Stimulated activated CD8-positive, alpha-beta memory T cell treated with anti-CD3 and anti-CD28 coated beads, Interleukin-12 subunit alpha, Interleukin-12 subunit beta, amount 100 ng/mL, for 1 hour (primary cell): ENCODE measurements at regions not wholly inside any gene's neighbourhood (a gene's known extent, or its start where the extent isn't known, plus 50 kb on each side); places are given as distances from the start of the nearest gene placed in this dataset.

Experiments used
- DNase-seq: peaks from one replicate; pipeline ENCODE4 v3.0.0-alpha.2; 2020; ENCODE audit warnings: low read depth

DNA sequence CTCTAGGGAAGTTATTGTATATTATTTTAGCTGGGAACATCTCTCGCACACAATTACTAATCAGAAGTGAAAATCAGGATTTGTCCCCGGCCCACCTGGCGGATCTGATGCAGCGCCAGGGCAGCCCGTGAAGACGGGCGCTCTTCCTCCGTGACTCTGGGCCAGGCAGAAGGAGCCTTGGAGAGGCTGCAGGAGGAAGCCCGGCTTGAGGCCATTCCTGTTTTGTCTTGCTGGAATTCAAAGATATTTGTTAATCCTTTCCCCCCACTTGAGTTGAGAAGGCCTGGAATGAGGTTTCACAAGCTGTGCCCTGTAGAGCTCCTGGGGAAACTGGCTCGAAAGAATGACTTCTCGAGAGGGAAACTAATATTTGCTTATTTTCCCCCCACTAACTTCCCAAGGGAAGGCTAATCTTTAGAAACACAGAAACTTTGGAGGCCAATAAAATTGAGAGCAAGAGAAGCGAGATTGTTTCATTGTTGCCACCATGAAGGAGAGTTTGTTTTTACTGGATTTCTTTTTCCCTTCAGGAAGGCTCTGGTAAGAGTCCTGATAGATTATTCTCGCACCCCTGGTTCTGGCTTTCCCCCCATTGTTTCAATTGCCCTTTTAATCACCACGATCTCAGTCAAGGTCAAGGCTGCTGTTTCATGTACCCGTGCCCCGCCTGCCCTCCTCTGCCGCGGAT lies 92.8 kb upstream of the SEPTIN5 start:
- no peak for DNase-seq

DNA sequence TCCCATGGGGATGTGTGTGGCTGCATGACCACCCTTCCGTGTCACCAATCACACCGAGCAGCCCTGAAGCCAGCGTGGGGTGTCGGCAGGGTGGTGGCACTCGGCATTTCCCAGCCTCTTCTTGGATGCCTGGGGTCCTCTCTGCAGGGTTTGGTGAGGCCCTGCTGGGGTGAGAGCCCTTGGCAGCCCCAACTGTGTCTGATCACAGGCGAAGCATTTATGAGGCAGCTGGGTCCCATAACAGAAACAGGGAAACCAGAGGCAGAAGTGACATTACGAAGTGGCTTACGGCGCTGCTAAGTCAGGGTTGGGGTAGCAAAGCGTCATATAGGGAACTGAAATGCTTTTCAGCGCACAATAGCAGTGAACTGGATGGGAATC lies 92.3 kb upstream of the SEPTIN5 start:
- DNase-seq = no peak

GRCh38 chr22:19625331-19626041 lies 88.8 kb upstream of the SEPTIN5 start:
- DNase-seq = no peak

DNA sequence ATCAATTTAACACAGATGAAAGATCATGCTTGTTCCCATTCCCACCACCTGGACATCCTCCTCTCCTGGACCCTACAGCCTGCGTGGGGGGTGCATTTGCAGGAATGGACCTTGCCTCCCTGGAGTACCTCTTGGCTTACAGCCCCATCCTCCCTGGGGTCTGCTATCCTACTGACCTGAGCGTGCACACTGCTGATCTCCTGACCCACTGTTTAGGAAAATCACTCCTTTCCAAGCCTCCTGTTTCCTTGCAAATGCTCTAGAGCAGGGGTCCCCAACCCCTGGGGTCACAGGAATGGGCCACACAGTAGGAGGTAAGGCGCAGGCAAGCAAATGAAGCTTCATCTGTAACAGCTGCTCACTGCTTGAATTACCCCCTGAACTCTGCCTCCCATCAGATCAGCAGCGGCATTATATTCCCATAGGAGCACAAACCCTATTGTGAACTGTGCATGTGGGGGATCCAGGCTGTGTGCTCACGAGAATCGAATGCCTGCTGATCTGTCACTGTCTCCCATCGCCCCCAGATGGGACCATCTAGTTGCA lies 88.2 kb upstream of the SEPTIN5 start:
- DNase-seq = no peak

GRCh38 chr22:19626666-19627065 lies 87.6 kb upstream of the SEPTIN5 start:
- no peak for DNase-seq

DNA sequence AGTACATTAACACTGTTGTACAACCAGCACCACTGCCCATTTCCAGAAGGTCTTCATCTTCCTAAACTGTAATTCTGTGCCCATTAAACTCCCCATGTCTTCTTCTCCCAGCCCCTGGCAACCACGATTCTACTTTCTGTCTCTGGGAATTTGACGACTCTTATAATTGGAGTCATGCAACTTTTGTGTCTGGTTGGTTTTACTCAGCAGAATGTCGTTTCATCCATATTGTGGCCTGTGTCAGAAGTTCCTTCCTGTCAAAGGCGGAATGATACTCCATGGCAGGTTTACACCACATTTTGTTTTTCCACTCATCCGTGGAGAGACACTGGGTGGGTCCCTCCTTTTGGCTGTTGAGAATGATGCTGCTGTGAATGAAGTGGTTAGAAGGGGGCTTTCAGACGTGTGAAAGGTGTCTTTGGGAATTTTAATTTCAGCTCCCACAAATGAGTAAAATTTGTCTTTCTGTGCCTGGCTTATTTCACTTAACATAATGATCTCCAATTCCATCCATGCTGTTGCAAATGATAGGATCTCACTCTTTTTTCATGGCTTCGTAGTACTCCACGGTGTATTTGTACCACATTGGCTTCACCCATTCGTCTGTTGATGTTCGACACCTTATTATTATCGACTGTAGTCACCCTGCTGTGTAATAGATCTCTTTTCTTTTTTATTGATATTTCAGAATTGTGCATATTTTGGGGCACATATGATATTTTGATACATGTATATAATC lies 86.1 kb upstream of the SEPTIN5 start:
- no peak for DNase-seq

DNA sequence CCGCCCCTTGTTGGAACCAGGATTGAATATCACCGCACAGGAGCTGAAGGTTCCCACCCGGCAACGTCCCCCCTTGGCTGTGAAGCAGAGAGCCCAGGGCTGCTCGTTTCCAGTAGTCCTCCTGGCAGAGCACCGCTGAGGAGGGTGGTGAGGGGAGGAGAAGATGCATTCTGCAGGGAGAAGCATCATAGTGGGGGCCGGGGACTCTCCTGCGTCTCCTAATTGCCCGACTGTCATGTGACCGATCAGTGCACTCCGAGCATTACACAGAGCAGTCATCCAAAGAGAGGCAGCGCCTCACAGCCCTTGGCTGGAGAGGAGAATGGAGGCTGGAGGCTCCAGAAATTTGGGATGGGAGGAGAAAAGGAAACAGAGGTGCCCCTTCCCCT lies 85.0 kb upstream of the SEPTIN5 start:
- no peak for DNase-seq

GRCh38 chr22:19629720-19630419 lies 84.4 kb upstream of the SEPTIN5 start:
- peak; percentile 80 for DNase-seq

DNA sequence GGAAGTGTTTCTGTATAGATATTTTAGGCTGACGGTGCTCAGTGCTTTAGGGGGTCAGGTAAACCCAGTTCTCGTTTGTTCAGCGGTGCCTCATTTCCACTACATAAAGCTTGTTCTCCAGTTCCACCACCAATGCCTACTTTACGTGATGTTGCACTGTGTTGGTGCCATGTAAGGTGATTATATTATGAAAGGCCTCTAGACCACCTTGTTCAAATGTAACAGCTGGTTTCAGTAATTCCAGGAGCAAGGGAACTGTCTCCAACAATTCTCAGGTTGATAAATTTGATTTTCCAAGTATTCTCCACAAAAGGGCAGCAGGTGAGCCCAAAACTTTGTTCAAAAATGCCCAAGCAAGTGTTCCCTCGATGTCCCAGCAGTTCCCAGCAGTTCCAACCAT lies 83.7 kb upstream of the SEPTIN5 start:
- DNase-seq = no peak

GRCh38 chr22:19631899-19632667 lies 82.2 kb upstream of the SEPTIN5 start:
- DNase-seq = no peak

DNA sequence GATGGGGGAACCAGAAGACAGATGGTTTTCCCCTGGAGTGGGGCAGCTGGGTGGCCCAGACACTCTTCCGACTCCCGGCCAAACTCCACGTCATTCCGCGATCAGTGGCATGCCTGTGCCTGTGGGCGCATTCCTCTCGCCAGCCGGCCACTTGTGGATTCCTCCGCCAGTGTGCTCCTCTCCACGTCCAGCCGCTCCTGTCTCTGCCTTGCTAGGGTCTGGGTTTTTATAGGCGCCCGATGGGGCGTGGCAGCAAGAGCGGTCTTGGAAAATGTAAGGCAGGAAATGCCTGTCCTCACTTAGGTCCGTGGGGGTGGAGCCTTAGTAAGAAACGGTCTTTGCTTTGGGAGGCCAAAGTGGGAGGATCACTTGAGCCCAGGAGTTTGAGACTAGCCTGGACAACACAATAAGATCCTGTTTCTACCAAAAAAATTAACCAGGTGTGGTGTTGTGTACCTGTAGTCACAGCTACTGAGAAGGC lies 81.6 kb upstream of the SEPTIN5 start:
- DNase-seq = no peak

DNA sequence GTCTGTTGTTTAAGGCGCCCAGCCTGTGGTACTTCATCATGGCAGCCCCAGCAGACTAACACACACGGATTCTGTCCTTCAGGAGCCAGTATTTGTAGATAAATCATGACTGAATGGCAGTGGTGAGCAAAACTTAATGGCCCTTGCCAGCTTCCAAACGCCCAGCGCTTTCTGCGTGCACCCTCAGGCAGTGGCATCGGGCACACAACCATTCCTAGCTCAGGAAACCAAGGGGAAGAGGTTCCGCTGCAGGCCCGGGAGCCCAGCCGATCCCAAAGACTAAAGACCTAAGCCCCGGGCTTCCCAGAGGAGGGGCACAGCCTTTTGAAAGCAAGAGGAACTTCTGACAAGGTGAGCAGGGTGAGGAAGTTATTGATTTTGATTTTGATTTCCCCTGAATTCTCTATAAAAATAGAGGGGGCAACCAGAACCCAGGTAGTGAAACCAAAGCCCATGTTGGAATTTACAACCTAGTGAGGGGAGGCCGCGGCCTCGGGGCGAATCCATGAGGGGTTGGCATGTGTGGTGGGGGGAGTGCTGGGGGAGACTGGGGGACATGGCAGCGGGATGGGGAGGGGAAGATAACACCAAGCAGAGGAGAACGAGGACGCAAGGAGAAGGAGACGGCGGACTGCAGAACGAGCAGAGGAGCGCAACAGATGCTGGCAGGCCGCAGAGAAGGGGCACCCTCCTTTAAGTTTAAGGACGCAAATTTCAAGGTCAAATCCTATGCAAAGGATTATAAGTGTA lies 79.9 kb upstream of the SEPTIN5 start:
- no peak for DNase-seq

DNA sequence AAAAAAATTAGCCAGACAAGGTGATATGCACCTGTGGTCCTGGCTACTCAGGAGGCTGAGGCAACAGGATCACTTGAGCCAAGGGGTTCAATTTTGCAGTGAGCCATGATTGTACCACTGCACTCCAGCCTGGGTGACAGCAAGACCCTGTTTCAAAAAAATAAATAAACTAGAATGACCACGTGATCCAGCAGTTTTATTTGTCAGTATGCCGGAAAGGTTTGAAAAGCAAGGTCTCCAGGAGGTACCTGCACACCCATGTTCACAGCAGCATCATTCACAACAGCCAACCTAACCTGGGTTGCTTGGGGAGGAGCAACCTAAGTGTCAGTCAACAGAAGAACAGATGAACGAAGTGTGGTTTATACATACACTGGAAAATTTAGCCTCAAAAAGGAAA lies 78.7 kb upstream of the SEPTIN5 start:
- DNase-seq = no peak

DNA sequence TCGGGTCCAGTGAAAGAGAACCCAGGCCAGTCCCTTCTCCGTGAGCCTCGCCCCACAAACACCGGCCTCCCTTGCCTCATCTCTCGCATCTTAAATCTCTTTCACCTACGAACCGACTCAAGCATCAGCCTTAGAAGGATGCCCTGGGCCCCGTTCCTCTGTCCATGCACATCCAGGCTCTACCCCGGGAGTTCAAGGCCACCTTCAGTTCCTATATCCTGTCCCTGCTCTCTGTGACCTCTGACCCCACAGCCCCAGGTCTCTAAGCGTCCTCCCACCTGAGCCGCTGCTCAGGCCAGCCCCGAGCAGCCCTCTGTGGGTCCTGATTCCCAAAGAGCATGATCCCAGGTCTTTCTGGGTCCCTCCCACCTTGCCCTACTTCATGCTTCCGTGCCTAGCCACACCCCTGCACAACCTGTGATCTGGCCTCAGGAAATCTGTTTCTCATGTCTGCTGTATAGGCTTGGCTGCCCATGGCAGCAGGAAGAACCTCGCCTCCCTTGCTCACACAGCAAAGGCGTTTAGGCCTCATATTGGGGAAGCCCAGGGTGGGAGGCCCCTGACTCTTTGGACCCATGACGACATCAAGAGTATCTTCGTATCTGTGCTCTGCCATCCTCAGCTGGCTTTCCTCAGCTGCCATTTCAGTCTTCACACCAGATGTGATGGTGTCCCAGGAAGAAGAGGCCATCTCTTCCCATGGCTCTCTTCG lies 77.5 kb upstream of the SEPTIN5 start:
- no peak for DNase-seq

- no peak for DNase-seq
These were observed 76.7 kb upstream of the SEPTIN5 start for GRCh38 chr22:19637408-19638281.

- no peak for DNase-seq
These were observed 75.9 kb upstream of the SEPTIN5 start for GRCh38 chr22:19638282-19639015.

DNA sequence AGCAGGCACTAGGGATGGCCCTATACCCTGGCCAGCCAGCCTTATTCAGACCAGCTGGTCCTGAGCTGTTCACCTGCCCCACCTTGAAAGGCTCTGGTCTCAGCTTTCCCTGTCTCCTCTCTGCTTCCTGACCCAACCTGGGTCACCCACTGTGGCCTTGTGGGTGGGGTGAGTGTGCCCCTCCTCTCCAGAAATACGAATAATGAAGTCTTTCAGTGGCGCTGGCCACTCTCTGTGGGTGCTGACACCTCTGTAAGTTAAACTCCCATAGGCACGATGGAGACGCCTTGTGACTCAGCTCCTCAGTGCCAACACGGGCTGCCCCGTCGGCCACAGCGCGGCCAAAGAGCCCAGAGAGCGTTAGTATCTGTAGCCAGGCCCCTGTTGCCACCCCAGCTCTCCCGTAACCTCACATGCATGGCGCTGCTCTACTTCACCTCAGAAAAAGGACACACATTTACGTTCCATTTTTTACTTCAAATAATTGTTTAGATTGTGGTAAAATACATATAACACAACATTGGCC lies 74.6 kb upstream of the SEPTIN5 start:
- no peak for DNase-seq

GRCh38 chr22:19640306-19640705 lies 74.0 kb upstream of the SEPTIN5 start:
- no peak for DNase-seq
